Calu3 (cell line): ENCODE measurements at regions not wholly inside any gene's neighbourhood (a gene's known extent, or its start where the extent isn't known, plus 50 kb on each side); places are given as distances from the start of the nearest gene placed in this dataset.
A peak's percentile ranks its signal among the peaks of the same experiment; 100 is the strongest.

Experiments used
- BruUV-seq: library from RNA; stranded (reverse); fragments of 400-500 nt; replicated peaks from 2 replicates; lab custom pipeline; 2021; lab: Mats Ljungman, UMichigan
- CTCF ChIA-PET: fragments of 300-600 bp; sonication (Branson Sonifier 250); formaldehyde crosslinking; loops from one replicate; lab custom pipeline; 2022; ENCODE audit warnings: antibody characterized with exemption; lab: Charles Lee
- DNase-seq: peaks from one replicate; pipeline ENCODE4 v3.0.0; 2022
- H3K27ac Mint-ChIP-seq: one replicate; pipeline ENCODE4 v1.8.0; 2022; ENCODE audit warnings: mixed read lengths; ENCODE audit not compliant: unreplicated experiment
- H3K27me3 Mint-ChIP-seq: one replicate; pipeline ENCODE4 v1.8.0; 2022; ENCODE audit warnings: mixed read lengths; ENCODE audit not compliant: unreplicated experiment
- H3K36me3 Mint-ChIP-seq: one replicate; pipeline ENCODE4 v1.8.0; 2022; ENCODE audit warnings: mild to moderate bottlenecking, moderate library complexity, mixed read lengths; ENCODE audit not compliant: insufficient read depth, unreplicated experiment
- H3K4me1 Mint-ChIP-seq: one replicate; pipeline ENCODE4 v1.8.0; 2022; ENCODE audit warnings: mild to moderate bottlenecking, low read depth, mixed read lengths; ENCODE audit not compliant: unreplicated experiment
- H3K4me3 Mint-ChIP-seq: one replicate; pipeline ENCODE4 v1.8.0; 2022; ENCODE audit warnings: mild to moderate bottlenecking, low read depth, moderate library complexity, mixed read lengths; ENCODE audit not compliant: unreplicated experiment
- H3K9me3 Mint-ChIP-seq: one replicate; pipeline ENCODE4 v1.8.0; 2022; ENCODE audit warnings: low read depth, mixed read lengths; ENCODE audit not compliant: unreplicated experiment
- CTCF ChIP-seq: fragments of 200-600 bp; IDR thresholded peaks from one replicate; pipeline ENCODE4 v1.8.0; 2022; ENCODE audit warnings: antibody characterized with exemption; ENCODE audit not compliant: unreplicated experiment
- intact Hi-C: fragments of 100-400 bp; cut with micrococcal nuclease; formaldehyde crosslinking; loops from one replicate; pipeline ENCODE4 v1.10.0; 2022; ENCODE audit not compliant: unreplicated experiment

GRCh38 chr2:160667811-160668210 is 174.2 kb upstream of the RBMS1 start:
- CTCF ChIA-PET = no interaction called here
- H3K36me3 Mint-ChIP-seq = no peaks in the 10 kb centered on the region
- intact Hi-C loops = loop anchor here (2.0 kb wide), 1 partner anchor 85 kb away; no protein-coding TSS in a partner anchor
- H3K9me3 Mint-ChIP-seq = no peaks in the 10 kb centered on the region
- no peaks in the 10 kb centered on the region for H3K27me3 Mint-ChIP-seq
- no peak for TF ChIP-seq CTCF
- peak overlapping the region; percentile 40 for H3K27ac Mint-ChIP-seq
- H3K4me1 Mint-ChIP-seq = peaks cover 38% of the 10 kb centered on the region
- H3K4me3 Mint-ChIP-seq = no peak overlapping the region
- no peak for DNase-seq
- BruUV-seq = no TSS peak

GRCh38 chr2:160670618-160671017 is 177.0 kb upstream of the RBMS1 start:
- DNase-seq = no peak
- H3K27me3 Mint-ChIP-seq = no peaks in the 10 kb centered on the region
- no peaks in the 10 kb centered on the region for H3K36me3 Mint-ChIP-seq
- no peak overlapping the region for H3K27ac Mint-ChIP-seq
- CTCF ChIA-PET = no interaction called here
- intact Hi-C loops = no loop called here
- no peak for TF ChIP-seq CTCF
- H3K4me1 Mint-ChIP-seq = peaks cover 21% of the 10 kb centered on the region
- no peak overlapping the region for H3K4me3 Mint-ChIP-seq
- no peaks in the 10 kb centered on the region for H3K9me3 Mint-ChIP-seq
- BruUV-seq = no TSS peak

GRCh38 chr2:160672211-160672610 is 178.6 kb upstream of the RBMS1 start:
- BruUV-seq = no TSS peak
- CTCF ChIA-PET = no interaction called here

GRCh38 chr2:160674146-160674750 is 180.6 kb upstream of the RBMS1 start:
- no peaks in the 10 kb centered on the region for H3K4me1 Mint-ChIP-seq
- no peak for DNase-seq
- no TSS peak for BruUV-seq
- no peak overlapping the region for H3K4me3 Mint-ChIP-seq
- H3K36me3 Mint-ChIP-seq = no peaks in the 10 kb centered on the region
- H3K27me3 Mint-ChIP-seq = no peaks in the 10 kb centered on the region
- CTCF ChIA-PET = interaction anchor here (1.3 kb wide), 1 partner anchor 8 kb away, joined by 4 read pairs; no protein-coding TSS in a partner anchor
- no peaks in the 10 kb centered on the region for H3K9me3 Mint-ChIP-seq
- intact Hi-C loops = no loop called here
- H3K27ac Mint-ChIP-seq = no peak overlapping the region
- TF ChIP-seq CTCF = no peak

More at GRCh38 chr2:160672211-160672610, 178.6 kb upstream of the RBMS1 start:
- no peak for TF ChIP-seq CTCF
- Mint-ChIP-seq H3K27me3 (no peaks in the 10 kb centered on the region), H3K4me3 (no peak overlapping the region), H3K4me1 (peaks cover 5% of the 10 kb centered on the region), H3K9me3 (no peaks in the 10 kb centered on the region), H3K27ac (no peak overlapping the region), H3K36me3 (no peaks in the 10 kb centered on the region)
- DNase-seq = no peak
- intact Hi-C loops = no loop called here
